Osteocyte (in vitro differentiated cells): ENCODE measurements at regions not wholly inside any gene's neighbourhood (a gene's known extent, or its start where the extent isn't known, plus 50 kb on each side); places are given as distances from the start of the nearest gene placed in this dataset.

Experiments used
- DNase-seq: peaks from one replicate; pipeline ENCODE4 v3.0.0; 2021; ENCODE audit warnings: mixed read lengths; ENCODE audit not compliant: unreplicated experiment; ENCODE audit errors: extremely low spot score
- H3K27ac Mint-ChIP-seq: one replicate; pipeline ENCODE4 v1.8.0; 2021; ENCODE audit warnings: mild to moderate bottlenecking, mixed read lengths; ENCODE audit not compliant: unreplicated experiment
- H3K27me3 Mint-ChIP-seq: one replicate; pipeline ENCODE4 v1.8.0; 2021; ENCODE audit warnings: mixed read lengths; ENCODE audit not compliant: unreplicated experiment
- H3K36me3 Mint-ChIP-seq: one replicate; pipeline ENCODE4 v1.8.0; 2021; ENCODE audit warnings: mixed read lengths; ENCODE audit not compliant: unreplicated experiment
- H3K4me1 Mint-ChIP-seq: one replicate; pipeline ENCODE4 v1.8.0; 2021; ENCODE audit warnings: mixed read lengths; ENCODE audit not compliant: unreplicated experiment
- H3K4me3 Mint-ChIP-seq: one replicate; pipeline ENCODE4 v1.8.0; 2021; ENCODE audit warnings: mild to moderate bottlenecking, moderate library complexity, mixed read lengths; ENCODE audit not compliant: unreplicated experiment
- H3K9me3 Mint-ChIP-seq: one replicate; pipeline ENCODE4 v1.8.0; 2021; ENCODE audit warnings: mixed read lengths; ENCODE audit not compliant: unreplicated experiment
- TF ChIP-seq, protein P1 (sequence below): fragments of 200-600 bp; sonication (generic); IDR thresholded peaks from 2 replicates; pipeline ENCODE4 v1.5.0; 2021; ENCODE audit warnings: antibody characterized with exemption, mild to moderate bottlenecking, moderate library complexity

GRCh38 chr2:65628156-65628555 lies 195.8 kb upstream of the SPRED2 start:
- Mint-ChIP-seq H3K4me1 (no peaks in the 10 kb centered on the region), H3K9me3 (no peaks in the 10 kb centered on the region), H3K36me3 (no peaks in the 10 kb centered on the region), H3K27ac (no peak overlapping the region), H3K27me3 (peaks cover 50% of the 10 kb centered on the region), H3K4me3 (no peak overlapping the region)
- TF ChIP-seq, protein P1, sequence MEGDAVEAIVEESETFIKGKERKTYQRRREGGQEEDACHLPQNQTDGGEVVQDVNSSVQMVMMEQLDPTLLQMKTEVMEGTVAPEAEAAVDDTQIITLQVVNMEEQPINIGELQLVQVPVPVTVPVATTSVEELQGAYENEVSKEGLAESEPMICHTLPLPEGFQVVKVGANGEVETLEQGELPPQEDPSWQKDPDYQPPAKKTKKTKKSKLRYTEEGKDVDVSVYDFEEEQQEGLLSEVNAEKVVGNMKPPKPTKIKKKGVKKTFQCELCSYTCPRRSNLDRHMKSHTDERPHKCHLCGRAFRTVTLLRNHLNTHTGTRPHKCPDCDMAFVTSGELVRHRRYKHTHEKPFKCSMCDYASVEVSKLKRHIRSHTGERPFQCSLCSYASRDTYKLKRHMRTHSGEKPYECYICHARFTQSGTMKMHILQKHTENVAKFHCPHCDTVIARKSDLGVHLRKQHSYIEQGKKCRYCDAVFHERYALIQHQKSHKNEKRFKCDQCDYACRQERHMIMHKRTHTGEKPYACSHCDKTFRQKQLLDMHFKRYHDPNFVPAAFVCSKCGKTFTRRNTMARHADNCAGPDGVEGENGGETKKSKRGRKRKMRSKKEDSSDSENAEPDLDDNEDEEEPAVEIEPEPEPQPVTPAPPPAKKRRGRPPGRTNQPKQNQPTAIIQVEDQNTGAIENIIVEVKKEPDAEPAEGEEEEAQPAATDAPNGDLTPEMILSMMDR = no peak
- no peak for DNase-seq

DNA sequence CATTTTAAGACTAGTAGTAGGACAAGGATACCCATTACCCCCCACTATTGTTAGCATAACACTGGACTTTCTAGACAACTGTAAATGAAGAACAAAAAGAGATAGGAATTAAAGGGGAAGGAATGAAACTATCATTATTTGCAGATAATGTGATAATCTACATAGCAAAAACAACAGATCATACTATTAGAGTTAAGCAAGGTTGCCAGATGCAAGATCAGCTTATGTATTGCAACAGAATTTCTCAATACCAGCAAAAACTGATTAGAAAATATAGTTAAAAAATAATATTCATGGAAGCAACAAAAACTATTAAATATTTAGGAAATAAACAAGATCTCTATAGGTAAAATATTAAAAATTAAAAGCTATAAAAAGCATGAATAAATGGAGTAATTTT lies 194.4 kb upstream of the SPRED2 start:
- H3K4me3 Mint-ChIP-seq = no peak overlapping the region
- no peak for DNase-seq
- H3K4me1 Mint-ChIP-seq = no peaks in the 10 kb centered on the region
- H3K27me3 Mint-ChIP-seq = peaks cover 60% of the 10 kb centered on the region
- no peaks in the 10 kb centered on the region for H3K9me3 Mint-ChIP-seq
- TF ChIP-seq, protein P1 = no peak
- H3K27ac Mint-ChIP-seq = no peak overlapping the region
- no peaks in the 10 kb centered on the region for H3K36me3 Mint-ChIP-seq

DNA sequence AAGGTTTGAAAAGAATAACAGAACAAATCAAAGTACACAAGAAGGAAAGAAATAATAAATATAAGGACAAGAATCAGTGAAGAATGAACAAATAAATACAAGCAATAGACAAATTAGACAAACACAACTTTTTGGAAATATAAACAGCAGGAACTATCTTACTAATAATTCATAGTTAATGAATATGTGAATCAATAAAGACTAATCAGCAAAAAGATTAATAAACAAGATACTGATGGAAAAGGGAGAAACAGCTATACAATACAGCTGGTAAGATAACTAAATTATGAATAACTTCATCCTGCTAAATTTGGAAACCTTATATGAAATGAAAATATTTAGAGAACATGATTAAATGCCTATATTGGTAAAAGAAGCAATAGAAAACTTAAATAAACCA lies 193.6 kb upstream of the SPRED2 start:
- H3K27me3 Mint-ChIP-seq = peaks cover 66% of the 10 kb centered on the region
- no peaks in the 10 kb centered on the region for H3K9me3 Mint-ChIP-seq
- TF ChIP-seq, protein P1 = no peak
- no peaks in the 10 kb centered on the region for H3K36me3 Mint-ChIP-seq
- no peak for DNase-seq
- no peak overlapping the region for H3K27ac Mint-ChIP-seq
- H3K4me3 Mint-ChIP-seq = no peak overlapping the region
- H3K4me1 Mint-ChIP-seq = no peaks in the 10 kb centered on the region

GRCh38 chr2:65622951-65623535 lies 190.6 kb upstream of the SPRED2 start:
- peaks cover 62% of the 10 kb centered on the region for H3K27me3 Mint-ChIP-seq
- no peaks in the 10 kb centered on the region for H3K9me3 Mint-ChIP-seq
- TF ChIP-seq, protein P1 = no peak
- H3K4me3 Mint-ChIP-seq = no peak overlapping the region
- DNase-seq = no peak
- no peak overlapping the region for H3K27ac Mint-ChIP-seq
- no peaks in the 10 kb centered on the region for H3K4me1 Mint-ChIP-seq
- H3K36me3 Mint-ChIP-seq = no peaks in the 10 kb centered on the region

DNA sequence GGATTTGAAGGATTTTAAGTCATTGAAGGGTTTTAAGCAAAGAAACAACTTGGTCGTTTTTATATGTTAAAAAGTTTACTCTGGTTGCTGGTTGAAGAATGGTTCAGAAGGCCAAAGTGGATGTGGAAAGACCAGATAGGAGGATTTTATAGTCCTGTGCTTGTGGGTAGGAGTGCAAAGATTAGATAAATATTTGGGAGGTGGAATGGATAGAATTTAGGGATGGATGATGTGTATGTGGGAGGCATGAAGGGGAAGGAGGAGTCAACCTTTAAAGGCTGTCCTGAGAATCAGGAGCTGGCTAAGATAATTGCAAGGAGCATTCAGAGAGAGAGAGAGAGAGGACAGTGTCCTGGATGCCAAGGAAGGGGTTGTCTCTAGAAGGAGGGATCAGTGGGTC lies 190.1 kb upstream of the SPRED2 start:
- no peak for DNase-seq
- H3K4me1 Mint-ChIP-seq = no peaks in the 10 kb centered on the region

More for the DNA sequence above, 190.1 kb upstream of the SPRED2 start:
- Mint-ChIP-seq H3K4me3 (no peak overlapping the region), H3K36me3 (no peaks in the 10 kb centered on the region), H3K27ac (no peak overlapping the region), H3K27me3 (peaks cover 58% of the 10 kb centered on the region), H3K9me3 (no peaks in the 10 kb centered on the region)
- TF ChIP-seq, protein P1 = no peak
